H9 (cell line): ENCODE measurements at regions not wholly inside any gene's neighbourhood (a gene's known extent, or its start where the extent isn't known, plus 50 kb on each side); places are given as distances from the start of the nearest gene placed in this dataset.

ENCODE experiments used
- DNase-seq: peaks from one replicate; pipeline ENCODE4 v3.0.0-alpha.2; 2017
- H2AFZ ChIP-seq: one replicate; pipeline ENCODE4 v1.6.1; 2013; ENCODE audit warnings: mild to moderate bottlenecking, low read length, control low read depth, moderate library complexity
- H2AK5ac ChIP-seq: 2 replicates; pipeline ENCODE4 v1.6.1; 2013; ENCODE audit warnings: low read length, control low read depth, mixed read lengths; ENCODE audit not compliant: insufficient read length
- H2BK120ac ChIP-seq: one replicate; pipeline ENCODE4 v1.6.1; 2013; ENCODE audit warnings: low read depth, mild to moderate bottlenecking, low read length, control low read depth, inconsistent platforms; ENCODE audit not compliant: poor library complexity, severe bottlenecking
- H2BK12ac ChIP-seq: 2 replicates; pipeline ENCODE4 v1.6.1; 2013; ENCODE audit warnings: low read length, control low read depth, mixed read lengths, low read depth; ENCODE audit not compliant: insufficient read length
- H2BK15ac ChIP-seq: 2 replicates; pipeline ENCODE4 v1.6.1; 2013; ENCODE audit warnings: low read depth, low read length, control low read depth
- H2BK20ac ChIP-seq: one replicate; pipeline ENCODE4 v1.6.1; 2013; ENCODE audit warnings: low read depth, mild to moderate bottlenecking, low read length, control low read depth, inconsistent platforms; ENCODE audit not compliant: poor library complexity, severe bottlenecking
- H2BK5ac ChIP-seq: 2 replicates; pipeline ENCODE4 v1.6.1; 2013; ENCODE audit warnings: low read length, control low read depth, mixed read lengths; ENCODE audit not compliant: insufficient read length
- H3K14ac ChIP-seq: 2 replicates; pipeline ENCODE4 v1.6.1; 2013; ENCODE audit warnings: low read length, control low read depth; ENCODE audit not compliant: insufficient read depth
- H3K18ac ChIP-seq: 2 replicates; pipeline ENCODE4 v1.6.1; 2013; ENCODE audit warnings: low read depth, mild to moderate bottlenecking, mixed read lengths, low read length, control low read depth; ENCODE audit not compliant: insufficient read length
- H3K23ac ChIP-seq: 2 replicates; pipeline ENCODE4 v1.6.1; 2013; ENCODE audit warnings: low read length, control low read depth, mixed read lengths, low read depth; ENCODE audit not compliant: insufficient read length
- H3K23me2 ChIP-seq: 2 replicates; pipeline ENCODE4 v1.6.1; 2013; ENCODE audit warnings: low read depth, mild to moderate bottlenecking, mixed read lengths, low read length, control low read depth; ENCODE audit not compliant: insufficient read length, poor library complexity, severe bottlenecking
- H3K27ac ChIP-seq: 2 replicates; pipeline ENCODE4 v1.5.1; 2013; ENCODE audit warnings: low read length, control low read depth, mixed read lengths, low read depth; ENCODE audit not compliant: insufficient read length
- H3K27me3 ChIP-seq: 2 replicates; pipeline ENCODE4 v1.6.1; 2013; ENCODE audit warnings: low read length, control low read depth, inconsistent platforms; ENCODE audit not compliant: insufficient read depth
- H3K4ac ChIP-seq: 2 replicates; pipeline ENCODE4 v1.6.1; 2013; ENCODE audit warnings: low read depth, mild to moderate bottlenecking, control low read depth, inconsistent platforms, low read length, moderate library complexity
- H3K4me1 ChIP-seq: 2 replicates; pipeline ENCODE4 v1.6.1; 2013; ENCODE audit warnings: low read length, control low read depth, inconsistent platforms; ENCODE audit not compliant: insufficient read depth
- H3K4me2 ChIP-seq: 2 replicates; pipeline ENCODE4 v1.6.1; 2013; ENCODE audit warnings: low read length, control low read depth, mixed read lengths; ENCODE audit not compliant: insufficient read length, insufficient read depth
- H3K56ac ChIP-seq: 2 replicates; pipeline ENCODE4 v1.6.1; 2013; ENCODE audit warnings: low read depth, mild to moderate bottlenecking, mixed read lengths, low read length, control low read depth; ENCODE audit not compliant: insufficient read length
- H3K79me1 ChIP-seq: 2 replicates; pipeline ENCODE4 v1.6.1; 2013; ENCODE audit warnings: low read depth, mild to moderate bottlenecking, moderate library complexity, low read length, control low read depth, inconsistent platforms; ENCODE audit not compliant: insufficient read depth, poor library complexity, severe bottlenecking
- H3K79me2 ChIP-seq: 2 replicates; pipeline ENCODE4 v1.6.1; 2013; ENCODE audit warnings: low read length, control low read depth, inconsistent platforms; ENCODE audit not compliant: insufficient read depth
- H3K9ac ChIP-seq: 2 replicates; pipeline ENCODE4 v1.6.1; 2013; ENCODE audit warnings: low read length, control low read depth, mixed read lengths; ENCODE audit not compliant: insufficient read length; ENCODE audit errors: extremely low read depth
- H3K9me3 ChIP-seq: one replicate; pipeline ENCODE4 v1.6.1; 2013; ENCODE audit warnings: low read depth, low read length, inconsistent platforms; ENCODE audit not compliant: control insufficient read depth
- H3T11ph ChIP-seq: one replicate; pipeline ENCODE4 v1.6.1; 2013; ENCODE audit warnings: mild to moderate bottlenecking, low read length, control low read depth, inconsistent platforms
- H4K20me1 ChIP-seq: one replicate; pipeline ENCODE4 v1.6.1; 2013; ENCODE audit not compliant: control insufficient read depth, insufficient read length, insufficient read depth
- H4K5ac ChIP-seq: 2 replicates; pipeline ENCODE4 v1.6.1; 2013; ENCODE audit warnings: low read depth, mild to moderate bottlenecking, mixed read lengths, low read length, control low read depth; ENCODE audit not compliant: insufficient read length
- H4K8ac ChIP-seq: replicated peaks from 2 replicates; pipeline ENCODE4 v1.6.1; 2013; ENCODE audit warnings: low read length, control low read depth, mixed read lengths, low read depth; ENCODE audit not compliant: insufficient read length
- H4K91ac ChIP-seq: 2 replicates; pipeline ENCODE4 v1.6.1; 2013; ENCODE audit warnings: low read depth, mild to moderate bottlenecking, moderate library complexity, mixed read lengths, low read length, control low read depth; ENCODE audit not compliant: insufficient read length
- H3K27ac Mint-ChIP-seq, 3 experiments: 2 replicates in 2 of 3; 3 replicates in 1 of 3; pipeline ENCODE4 v1.8.0; 2020 to 2021; ENCODE audit warnings: mixed read lengths in 3 of 3, mild to moderate bottlenecking in 1 of 3, moderate library complexity in 1 of 3
- H3K27me3 Mint-ChIP-seq: 2 replicates; pipeline ENCODE4 v1.8.0; 2021; ENCODE audit warnings: low read depth, mild to moderate bottlenecking, moderate library complexity, mixed read lengths
- H3K36me3 Mint-ChIP-seq, 3 experiments: 2 replicates in 2 of 3; 3 replicates in 1 of 3; pipeline ENCODE4 v1.8.0; 2020 to 2021; ENCODE audit warnings: low read depth in 3 of 3, mixed read lengths in 3 of 3; ENCODE audit not compliant: insufficient read depth in 1 of 3
- H3K4me1 Mint-ChIP-seq, 2 experiments: 2 replicates each; pipeline ENCODE4 v1.8.0; 2020; ENCODE audit warnings: mixed read lengths in 2 of 2
- H3K4me3 Mint-ChIP-seq, 2 experiments: 2 replicates in 1 of 2; 3 replicates in 1 of 2; pipeline ENCODE4 v1.8.0; 2020 to 2021; ENCODE audit warnings: mild to moderate bottlenecking in 2 of 2, mixed read lengths in 2 of 2, moderate library complexity in 1 of 2
- H3K9me3 Mint-ChIP-seq, 2 experiments: 2 replicates in 1 of 2; 3 replicates in 1 of 2; pipeline ENCODE4 v1.8.0; 2020; ENCODE audit warnings: mild to moderate bottlenecking in 2 of 2, mixed read lengths in 2 of 2, moderate library complexity in 1 of 2
- WGBS: extraction: QIAGEN DNeasy Blood & Tissue Kit; methylation state at CpG from one replicate; pipeline ENCODE4 v1.1.7; 2013; ENCODE audit warnings: missing lambda C conversion rate, low lambda C conversion rate, mixed read lengths; ENCODE audit not compliant: insufficient read length; ENCODE audit errors: extremely low coverage; 5-methylcytosine and 5-hydroxymethylcytosine counted together
- TF ChIP-seq, protein P1 (sequence below): fragments of 200-600 bp; sonication (generic); conservative IDR thresholded peaks from 3 replicates; pipeline ENCODE4 v1.8.0; 2021; ENCODE audit warnings: antibody characterized with exemption, mild to moderate bottlenecking

DNA sequence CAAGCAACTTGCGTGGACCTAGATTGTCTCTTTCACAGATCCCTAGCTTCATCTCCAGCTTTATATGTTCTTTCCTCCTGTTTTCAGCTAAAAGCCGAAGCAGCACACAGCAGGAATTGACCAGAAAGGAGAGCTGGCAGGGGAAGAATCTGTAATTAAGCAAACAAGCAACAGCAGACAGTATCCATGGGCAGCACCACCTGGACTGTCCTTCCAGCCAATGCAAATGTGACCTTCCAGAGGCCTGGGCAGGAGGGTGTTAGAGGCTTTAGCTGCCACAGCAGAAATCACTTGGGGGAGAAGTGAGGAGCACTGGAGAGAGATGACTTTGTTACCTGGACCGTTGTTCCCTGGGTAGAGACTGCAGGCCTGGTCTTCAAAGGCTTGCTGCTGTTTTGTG, 427.6 kb upstream of the GOT2 start:
- Histone ChIP-seq H4K8ac (no peak overlapping the region), H3K9me3 (no peaks in the 10 kb centered on the region), H4K20me1 (no peaks in the 10 kb centered on the region), H2AK5ac (no peak overlapping the region), H3K23me2 (no peaks in the 10 kb centered on the region), H3K4me2 (no peak overlapping the region), H3K4ac (no peak overlapping the region), H2BK15ac (no peak overlapping the region), H3K56ac (no peak overlapping the region), H3K79me1 (no peaks in the 10 kb centered on the region), H2BK20ac (no peak overlapping the region), H3K4me1 (no peaks in the 10 kb centered on the region), H3K27ac (no peak overlapping the region), H3K18ac (no peak overlapping the region), H3K9ac (no peak overlapping the region), H3T11ph (no peak overlapping the region), H2BK120ac (no peak overlapping the region), H3K79me2 (peaks cover 1% of the 10 kb centered on the region; the same call in 1 of the 2 replicates), H3K23ac (no peak overlapping the region), H2BK12ac (no peak overlapping the region), H4K5ac (no peak overlapping the region), H2BK5ac (no peak overlapping the region), H3K14ac (no peak overlapping the region), H4K91ac (no peak overlapping the region), H2AFZ (no peak overlapping the region), H3K27me3 (no peaks in the 10 kb centered on the region)
- no peaks in the 10 kb centered on the region for H3K27me3 Mint-ChIP-seq
- TF ChIP-seq, protein P1, sequence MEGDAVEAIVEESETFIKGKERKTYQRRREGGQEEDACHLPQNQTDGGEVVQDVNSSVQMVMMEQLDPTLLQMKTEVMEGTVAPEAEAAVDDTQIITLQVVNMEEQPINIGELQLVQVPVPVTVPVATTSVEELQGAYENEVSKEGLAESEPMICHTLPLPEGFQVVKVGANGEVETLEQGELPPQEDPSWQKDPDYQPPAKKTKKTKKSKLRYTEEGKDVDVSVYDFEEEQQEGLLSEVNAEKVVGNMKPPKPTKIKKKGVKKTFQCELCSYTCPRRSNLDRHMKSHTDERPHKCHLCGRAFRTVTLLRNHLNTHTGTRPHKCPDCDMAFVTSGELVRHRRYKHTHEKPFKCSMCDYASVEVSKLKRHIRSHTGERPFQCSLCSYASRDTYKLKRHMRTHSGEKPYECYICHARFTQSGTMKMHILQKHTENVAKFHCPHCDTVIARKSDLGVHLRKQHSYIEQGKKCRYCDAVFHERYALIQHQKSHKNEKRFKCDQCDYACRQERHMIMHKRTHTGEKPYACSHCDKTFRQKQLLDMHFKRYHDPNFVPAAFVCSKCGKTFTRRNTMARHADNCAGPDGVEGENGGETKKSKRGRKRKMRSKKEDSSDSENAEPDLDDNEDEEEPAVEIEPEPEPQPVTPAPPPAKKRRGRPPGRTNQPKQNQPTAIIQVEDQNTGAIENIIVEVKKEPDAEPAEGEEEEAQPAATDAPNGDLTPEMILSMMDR = no peak
- peaks cover 0 to 6% (median 0%) of the 10 kb centered on the region in 3 experiments; a peak in 2 of 7 replicates for H3K36me3 Mint-ChIP-seq
- no CpG with 5 or more reads among the region's 3 CpGs for WGBS
- DNase-seq = peak; percentile 26
- H3K4me1 Mint-ChIP-seq = peaks cover 0 to 5% of the 10 kb centered on the region in 2 experiments; a peak in 3 of 4 replicates
- H3K9me3 Mint-ChIP-seq = peaks cover 6 to 7% of the 10 kb centered on the region in 2 experiments
- no peak overlapping the region for H3K4me3 Mint-ChIP-seq
- no peak overlapping the region for H3K27ac Mint-ChIP-seq
